ENCODE measurements at regions not wholly inside any gene's neighbourhood (a gene's known extent, or its start where the extent isn't known, plus 50 kb on each side); places are given as distances from the start of the nearest gene placed in this dataset.

DNA sequence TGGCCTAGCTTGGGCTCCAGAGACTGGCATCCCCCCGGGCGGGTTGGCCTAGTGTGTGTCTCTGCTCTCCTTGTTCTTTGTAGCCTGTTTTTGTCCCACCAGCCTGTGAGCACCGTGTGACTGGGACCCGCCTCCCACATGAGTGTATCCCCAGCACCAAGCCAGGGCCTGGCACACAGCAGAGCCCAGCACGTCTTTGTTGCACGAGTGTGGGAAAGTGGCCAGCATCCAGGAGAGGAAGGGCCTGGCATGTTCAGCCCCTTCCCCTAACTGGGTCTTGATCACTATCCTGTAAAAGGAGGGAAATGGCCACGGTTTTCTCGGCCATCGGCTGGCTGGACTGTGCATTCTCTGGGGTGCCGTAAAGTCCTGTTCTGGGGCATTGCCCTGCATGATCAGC lies 290.1 kb downstream of the BMP7 start:
- no peak for DNase-seq

DNA sequence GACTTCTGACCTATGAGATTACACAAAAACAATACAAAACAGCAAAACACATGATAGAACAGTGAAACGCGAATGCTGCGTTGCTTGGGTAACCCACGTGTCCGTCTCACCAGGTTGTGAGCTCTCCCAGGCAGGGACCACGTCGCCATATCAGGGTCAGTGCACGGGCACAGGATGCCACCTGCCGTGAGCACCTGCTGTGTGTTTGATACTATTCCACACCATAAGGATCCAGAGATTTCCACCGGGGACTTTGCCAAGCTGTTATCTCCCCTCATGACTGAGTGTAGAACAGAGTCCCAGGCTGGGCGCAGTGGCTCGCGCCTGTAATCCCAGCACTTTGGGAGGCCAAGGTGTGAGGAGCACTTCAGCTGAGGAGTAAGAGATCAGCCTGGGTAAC lies 288.0 kb downstream of the BMP7 start:
- no peak for DNase-seq

DNA sequence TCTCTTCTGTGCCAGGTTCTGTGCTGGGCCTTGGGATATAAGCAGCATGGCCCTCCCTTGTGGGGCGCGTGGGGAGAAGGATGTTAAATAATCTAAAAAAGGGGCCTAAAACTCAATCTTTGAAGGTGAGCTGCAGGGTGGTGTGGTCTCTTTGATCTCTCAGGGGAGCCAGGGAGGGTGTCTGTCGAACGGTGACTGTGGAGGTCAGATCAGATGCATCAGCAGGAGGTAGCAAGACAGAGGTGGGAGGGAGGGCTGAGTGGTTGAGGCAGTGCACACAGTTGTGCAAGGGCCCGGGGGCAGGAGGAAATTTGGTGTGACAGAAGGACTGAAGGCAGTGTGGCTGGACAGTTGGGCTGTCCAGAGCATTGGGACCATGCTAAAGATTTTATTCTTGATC lies 287.3 kb downstream of the BMP7 start:
- DNase-seq: no peak

DNA sequence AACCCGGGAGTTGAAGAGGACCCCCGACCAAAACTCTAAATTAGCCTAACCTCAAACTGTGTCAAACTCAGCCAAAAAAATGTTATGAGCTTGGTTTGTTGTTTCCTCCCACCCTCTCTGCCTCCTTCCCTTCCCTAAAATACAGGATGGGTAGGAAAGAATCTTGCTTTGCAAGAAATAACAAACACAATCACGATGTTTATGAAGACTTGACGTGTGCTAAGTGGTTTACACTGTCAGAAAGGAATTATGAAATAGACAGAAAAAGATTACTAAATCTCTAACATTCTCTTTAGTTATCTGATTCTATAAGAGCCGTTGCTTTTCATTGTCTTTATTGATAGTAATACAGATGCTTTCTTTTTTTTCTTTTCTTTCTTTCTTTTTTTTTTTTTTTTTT lies 285.1 kb downstream of the BMP7 start:
- no peak for DNase-seq

DNA sequence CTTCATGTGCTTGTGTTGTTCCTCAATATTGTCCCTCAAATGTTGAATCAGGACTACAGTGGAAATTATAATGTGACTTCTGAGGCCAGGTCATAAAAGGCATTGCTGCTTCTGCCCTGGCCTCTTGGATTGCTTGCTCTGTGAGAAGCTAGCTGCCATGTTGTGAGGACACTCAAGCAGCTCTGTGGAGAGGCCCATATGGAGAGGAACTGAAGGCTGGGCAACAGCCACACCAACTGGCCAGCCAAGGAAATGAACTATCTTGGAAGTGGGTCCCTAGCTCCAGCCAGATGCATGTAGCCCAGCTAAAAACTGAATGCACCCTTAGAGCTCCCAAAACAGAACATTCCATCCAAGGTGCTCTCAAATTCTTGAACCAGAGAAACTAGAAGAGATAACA lies 282.6 kb downstream of the BMP7 start:
- no peak for DNase-seq

DNA sequence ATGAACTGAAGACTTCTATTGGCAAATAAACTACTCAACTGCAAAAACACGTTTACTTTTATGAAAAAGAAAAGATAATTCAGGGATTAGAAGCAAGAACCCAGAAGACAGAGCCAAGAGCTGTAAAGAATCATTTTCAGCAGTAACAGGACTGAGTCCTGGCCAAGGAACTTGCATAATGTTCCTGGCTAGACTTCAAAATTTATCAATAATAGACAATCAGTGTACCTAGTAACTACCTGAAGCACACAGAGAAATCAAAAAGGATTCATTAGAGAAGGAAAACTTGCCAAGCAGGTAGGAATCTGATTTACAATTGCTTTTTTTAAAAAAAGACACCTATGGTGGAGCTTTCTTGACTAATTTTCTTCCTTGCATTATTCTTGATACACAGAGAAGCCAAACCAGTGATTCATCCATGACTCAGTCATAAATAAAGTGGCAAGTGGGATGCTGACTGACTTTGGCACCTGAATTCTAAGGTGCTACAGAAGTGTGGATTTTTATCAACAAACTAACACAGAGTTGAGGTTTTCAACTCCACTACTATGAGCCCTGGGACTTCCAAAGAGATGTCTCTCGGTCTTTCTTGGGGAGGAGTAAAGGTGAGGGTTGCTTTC lies 281.3 kb downstream of the BMP7 start:
- DNase-seq: no peak

DNA sequence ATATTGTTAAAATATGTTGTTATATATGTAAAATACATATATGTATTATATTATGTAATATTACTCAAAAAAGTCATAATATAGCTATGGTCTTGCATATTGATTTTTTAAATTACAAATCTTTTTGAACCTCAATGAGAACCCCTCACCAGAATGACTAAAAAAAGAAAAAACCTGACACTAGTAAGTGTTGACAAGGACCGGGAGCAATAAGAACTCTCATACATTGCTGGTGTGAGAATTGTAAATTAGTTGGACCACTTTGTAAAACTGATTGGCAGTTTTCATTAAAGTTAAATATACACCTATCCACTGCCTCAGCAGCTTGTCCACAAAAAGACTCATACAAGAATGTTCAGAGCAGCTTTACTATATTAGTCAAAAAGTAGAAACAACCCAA lies 280.0 kb downstream of the BMP7 start:
- DNase-seq: no peak

DNA sequence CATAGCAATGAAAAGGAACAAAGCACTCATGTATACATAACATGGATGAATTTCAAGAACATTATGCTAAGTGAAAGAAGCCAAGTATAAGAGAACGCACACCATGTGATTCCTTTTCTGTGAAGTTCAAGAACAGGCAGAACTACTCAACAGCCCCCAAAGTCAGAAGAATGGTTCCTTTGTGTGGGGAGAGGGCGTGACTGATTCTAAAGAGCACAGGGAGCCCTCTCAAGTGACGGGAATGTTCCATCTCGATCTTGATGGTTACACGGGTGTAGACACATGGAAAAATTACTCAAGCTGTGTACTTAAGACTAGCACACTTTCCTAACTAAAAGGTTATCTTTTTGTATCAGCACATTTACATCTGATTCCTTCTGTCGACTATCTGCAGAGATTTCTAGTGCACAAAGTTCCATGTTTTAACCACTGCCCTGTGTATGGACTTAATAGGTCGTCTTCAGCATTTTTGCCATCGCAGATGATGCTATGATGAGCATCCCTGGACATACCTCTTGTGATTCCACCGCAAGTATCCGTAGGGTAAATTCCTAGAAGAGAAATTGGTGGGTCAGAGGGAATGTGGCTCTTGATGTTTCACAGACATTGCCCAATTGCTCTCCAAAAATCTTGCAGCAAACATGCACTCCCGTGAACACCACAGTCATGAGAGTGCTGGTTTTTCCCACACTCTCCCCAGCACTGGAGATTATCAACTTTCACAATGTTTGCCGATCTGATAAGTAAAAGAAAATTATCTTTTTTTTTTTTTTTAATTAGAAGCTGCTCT lies 279.3 kb downstream of the BMP7 start:
- no peak for DNase-seq

DNA sequence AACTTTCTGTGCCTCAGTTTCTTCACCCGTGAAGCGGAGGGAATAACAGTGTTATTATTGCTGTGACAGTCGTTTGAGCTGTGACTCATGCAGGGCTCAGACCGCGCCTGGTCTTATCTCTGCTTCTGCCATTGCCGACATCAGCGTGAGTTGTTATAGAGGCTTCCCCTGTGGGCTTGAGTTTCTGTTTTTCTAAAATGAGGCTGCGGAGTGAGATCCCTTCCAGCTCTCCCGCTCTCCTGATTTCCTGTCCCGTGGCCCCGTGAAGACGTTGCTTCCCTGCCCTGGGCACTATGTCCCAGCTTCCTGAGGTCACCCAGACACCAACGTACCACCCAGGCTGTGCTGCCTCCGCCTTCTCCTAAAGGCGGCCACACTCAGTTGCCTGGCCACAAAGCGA lies 278.5 kb downstream of the BMP7 start:
- DNase-seq: no peak

DNA sequence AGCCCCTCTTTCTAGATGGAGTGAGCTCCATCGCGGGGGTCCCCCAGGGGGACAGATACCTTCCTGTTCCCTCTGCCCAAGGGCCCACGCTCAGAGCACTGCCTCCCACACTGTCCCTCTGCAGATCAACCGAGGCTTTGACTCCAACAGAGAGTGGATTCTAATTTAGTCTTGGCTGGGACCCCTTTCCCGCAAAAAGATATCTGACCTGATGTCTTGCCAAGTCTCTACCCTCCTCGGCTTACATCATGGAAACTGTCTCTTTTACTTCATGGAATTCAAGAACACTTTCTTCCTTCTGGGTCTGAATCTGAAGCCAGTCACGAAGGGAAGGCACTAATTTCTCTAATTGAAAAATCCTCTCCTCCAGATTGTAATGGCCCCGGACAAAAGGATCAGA lies 278.0 kb downstream of the BMP7 start:
- no peak for DNase-seq

DNA sequence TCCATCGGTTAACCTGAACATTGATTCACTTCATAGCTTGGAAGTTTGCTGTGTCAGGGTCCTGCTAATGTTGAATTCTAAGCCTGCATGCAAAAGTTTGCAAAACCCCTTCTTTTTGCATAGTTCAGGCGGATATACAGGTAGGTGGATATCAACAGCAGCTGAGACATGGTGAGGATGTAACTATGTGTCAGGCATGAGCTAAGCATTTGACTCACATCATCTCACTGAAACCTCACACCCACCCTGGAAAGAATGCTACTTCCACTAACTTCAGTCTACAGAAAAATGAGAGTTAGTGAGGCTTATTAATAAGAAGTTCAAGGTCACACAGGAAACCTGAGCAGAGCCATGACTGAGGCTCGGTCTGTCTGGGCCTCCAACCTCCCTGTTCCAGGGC lies 276.9 kb downstream of the BMP7 start:
- no peak for DNase-seq

DNA sequence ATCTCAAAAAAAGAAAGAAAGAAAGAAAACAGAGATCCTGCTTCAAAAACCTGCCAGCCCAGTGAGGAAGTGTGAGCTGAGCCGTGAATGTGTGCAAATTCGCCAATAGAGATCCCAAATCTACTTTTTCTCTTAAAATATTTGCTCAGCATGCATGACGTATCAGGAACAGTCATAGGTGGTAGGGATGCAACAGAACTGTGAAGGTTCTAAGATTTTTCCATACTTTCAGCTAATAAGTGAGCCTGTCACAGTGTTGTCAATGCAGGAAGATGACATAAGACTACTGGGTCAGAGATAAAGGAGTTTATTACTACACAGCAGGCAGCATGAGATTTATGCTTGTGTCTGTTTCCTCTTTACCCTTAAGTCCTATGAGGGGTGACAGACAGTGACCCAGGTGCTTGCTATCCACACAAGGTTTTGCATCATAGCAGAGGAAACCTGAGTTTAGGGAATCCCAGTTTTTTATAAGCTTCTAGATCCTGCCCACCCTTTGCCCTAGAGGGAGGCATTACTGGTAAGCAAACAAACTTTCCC lies 273.4 kb downstream of the BMP7 start:
- DNase-seq: no peak

DNA sequence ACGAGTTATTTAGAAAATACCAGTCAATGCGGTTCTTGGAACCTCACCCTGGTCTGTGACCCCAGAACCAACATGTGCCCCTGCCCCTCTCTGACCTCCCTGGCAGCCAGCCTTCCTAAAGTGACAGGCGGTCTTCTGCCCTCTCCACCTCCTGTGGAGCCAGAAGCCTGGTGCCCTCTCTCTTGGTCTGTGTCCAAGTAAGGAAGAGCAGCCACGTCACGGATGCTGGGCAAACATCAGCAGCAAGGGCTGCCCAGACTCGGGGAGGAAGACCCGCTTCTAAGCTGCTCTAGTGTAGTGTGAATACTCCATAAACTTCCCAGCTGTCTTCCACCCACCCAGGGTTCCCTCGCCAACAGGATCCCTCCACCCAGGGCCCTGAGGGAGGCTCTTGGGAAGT lies 272.4 kb downstream of the BMP7 start:
- no peak for DNase-seq

DNA sequence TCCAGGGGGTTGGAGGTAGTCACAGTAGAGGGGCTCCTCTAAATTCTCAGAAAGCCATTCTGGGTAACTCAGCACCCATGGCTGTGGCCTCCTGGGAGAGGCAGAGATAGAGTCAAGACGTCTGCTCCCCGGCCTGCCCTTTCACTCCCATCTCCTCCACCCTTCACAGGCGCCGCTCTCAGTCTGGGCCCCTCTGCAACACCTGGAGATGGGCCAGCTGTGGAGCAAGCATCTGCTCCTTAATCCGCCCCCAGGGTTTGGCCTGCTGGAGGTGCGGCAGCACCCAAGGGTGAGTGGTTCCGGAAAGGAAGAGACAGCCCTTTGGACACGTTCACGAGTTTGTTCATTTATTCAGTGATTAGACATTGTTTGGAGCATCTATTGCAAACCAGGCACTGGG lies 271.3 kb downstream of the BMP7 start:
- no peak for DNase-seq

DNA sequence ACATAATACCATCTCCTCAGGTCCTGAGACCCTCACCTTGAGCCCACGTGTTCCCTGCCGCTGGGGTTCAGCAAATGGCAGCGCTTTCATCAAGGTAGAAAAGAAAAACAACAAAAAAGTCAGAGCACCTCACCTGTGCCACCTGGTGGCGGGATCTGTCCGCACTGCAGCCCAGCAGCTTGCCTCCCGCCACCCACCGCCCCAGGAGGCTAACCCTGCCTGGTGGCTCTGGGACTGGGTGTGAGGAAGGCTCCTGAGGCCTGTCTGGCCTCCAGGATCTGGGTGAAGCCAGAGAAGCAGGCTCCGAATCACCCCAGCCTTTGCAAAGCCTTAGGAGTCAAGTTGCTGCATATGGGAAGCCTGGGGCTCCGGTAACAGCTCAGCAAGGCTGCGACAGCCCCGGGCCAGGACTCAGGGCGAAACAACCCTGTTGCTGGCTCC lies 270.8 kb downstream of the BMP7 start:
- DNase-seq: peak in 1 of 2 experiments; percentile 38

DNA sequence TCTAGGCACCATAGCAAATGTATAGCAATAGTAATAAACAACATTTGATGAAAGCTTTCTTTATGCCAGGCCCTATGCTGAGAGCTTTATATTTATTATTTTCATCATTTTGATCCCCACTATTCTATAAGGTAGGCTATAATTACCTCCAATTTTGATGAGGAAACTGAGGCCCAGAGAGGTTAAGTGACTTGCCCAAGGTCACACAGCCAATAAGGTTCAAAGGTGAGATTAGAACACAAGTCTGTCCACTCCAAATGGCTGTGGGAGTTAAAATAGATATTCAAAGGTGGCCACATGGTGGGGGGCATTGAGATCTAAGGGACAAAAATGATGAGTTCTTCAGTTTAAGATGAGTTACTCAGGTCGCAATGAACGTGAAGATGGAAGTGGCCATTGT lies 269.9 kb downstream of the BMP7 start:
- DNase-seq: no peak

DNA sequence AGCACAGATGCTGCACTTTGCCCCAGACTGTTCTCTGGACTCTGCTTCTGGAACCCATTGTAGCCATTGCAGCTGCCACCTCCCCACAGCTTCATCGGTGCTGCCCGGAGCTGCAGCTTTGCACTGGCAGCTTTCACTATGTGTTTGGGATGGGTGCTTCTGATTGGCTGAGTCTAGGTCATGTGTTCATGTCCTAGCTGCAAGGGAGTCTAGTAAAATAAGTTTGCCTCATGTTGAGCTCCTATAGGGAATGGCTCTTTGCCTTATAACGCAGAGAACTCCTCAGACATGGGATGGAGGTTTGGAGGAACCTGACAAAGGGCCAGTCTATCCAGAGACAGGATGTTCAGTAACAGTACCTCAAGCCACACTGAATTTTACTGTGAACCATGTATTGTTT lies 268.0 kb downstream of the BMP7 start:
- no peak for DNase-seq

DNA sequence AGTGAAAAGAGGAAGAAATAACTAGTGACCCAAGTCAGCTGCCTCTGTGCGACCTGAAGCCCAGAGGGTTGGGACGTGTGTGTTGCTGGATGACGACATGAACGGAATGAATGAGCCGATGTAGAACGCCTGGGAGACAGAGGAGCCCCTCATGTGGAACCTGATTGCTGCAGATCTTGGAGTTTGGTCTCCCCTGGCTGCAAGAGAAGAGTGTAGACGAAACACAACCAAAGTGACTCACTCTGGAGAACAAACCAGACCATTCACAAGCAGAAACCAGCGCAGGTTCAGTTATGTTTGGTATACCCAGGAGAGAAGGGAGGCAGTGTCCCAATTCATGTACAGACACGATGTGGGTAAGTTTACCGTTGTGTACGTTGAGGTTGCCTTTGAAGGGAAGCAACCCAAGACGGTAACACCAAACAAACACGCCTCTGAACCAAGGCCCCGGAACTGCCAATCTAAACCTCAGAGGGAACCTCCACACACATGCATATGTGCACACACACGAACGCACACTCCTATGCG lies 265.9 kb downstream of the BMP7 start:
- no peak for DNase-seq

DNA sequence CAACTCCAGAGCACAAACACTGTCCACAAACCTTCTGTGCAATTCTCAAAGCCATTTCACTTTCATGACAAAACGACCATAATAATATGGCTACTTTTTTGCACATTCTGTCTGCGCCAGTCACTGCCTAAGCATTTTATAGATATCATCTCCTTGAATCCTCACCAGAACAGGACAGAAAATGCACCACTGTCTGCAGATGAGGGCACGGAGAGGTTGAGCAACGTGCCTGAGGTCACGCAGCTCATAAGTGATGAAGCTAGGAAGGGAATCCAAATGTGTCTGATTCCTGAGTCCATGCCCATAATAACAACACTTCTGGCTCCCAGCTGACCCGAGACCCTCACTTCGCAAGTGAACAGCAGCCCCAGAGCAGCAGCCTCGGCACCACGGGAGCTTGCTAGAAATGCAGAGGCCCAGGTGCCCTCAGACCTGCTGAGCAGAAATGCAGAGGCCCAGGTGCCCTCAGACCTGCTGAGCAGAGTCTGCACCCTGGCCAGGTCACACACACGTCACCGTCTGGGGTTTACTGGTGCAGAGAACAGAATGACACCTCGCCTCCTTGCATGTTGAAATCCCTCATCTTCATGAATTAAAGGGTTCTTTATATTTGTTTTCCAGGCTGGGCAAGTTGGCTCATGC lies 265.2 kb downstream of the BMP7 start:
- no peak for DNase-seq

DNA sequence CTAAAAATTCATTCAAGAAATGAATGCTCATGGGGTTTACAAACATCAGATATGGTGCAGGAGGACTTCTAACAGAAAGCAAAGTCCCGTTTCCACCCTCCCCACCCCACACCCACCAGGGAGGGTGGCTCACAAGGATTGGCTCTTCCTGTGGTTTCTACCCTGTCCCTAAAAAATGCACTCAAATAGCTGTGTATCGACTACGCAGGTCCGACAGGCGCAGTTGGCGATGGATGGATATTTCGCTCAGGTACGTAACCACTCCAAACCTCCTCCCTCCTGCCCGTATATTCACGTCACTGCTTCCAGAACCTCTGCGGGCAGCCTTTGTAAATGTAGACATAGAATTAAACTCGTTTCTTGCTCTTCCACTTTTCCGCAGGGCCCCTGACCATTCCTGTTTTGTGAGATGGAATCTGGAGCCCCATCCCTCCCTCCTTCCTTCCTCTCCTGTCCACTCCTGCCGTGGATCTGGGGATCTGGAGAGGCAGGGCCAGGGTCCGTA lies 264.3 kb downstream of the BMP7 start:
- no peak for DNase-seq

DNA sequence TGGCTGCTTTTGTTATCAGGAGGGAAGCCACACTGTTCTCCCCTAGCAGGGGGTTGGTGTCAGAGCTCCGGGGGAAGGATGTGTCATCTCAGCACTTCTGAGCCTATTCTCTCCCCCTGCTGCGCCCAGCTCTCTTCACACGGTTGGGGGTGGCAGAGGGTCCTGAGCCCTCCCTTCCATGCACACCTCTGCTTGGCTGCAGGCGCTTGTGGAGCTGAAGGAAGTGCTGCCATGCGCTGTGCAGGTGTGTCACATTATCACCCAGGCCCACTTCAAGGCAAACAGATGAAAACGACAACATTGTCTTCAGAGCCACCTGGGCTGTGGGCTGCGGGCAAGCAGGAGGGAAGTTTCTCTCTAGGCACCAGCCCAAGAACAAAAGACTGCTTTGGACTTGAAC lies 263.4 kb downstream of the BMP7 start:
- no peak for DNase-seq

DNA sequence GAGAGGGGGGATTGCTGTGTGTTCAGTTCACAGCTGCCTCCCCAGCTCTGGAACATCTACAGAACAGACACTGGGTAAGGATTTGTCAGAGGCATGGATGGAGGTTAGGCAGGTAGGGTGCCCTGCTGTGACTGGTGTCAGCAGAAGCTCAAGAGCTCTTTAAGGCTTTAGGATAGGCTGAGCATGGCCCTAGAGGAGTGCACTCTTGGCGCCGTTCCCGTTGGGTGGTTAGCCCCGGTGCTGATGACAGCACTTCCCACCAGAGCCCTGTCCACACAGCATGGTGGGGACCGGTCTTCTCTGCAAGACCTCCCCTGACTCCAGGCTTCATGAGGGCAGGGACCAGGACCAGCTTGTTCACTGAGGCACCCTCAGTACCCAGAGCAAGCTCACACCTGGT lies 262.0 kb downstream of the BMP7 start:
- no peak for DNase-seq
